ENCODE measurements at regions not wholly inside any gene's neighbourhood (a gene's known extent, or its start where the extent isn't known, plus 50 kb on each side); places are given as distances from the start of the nearest gene placed in this dataset.

GRCh38 chr9:126221480-126221879 lies 105.1 kb upstream of the MVB12B start:
- no peak for DNase-seq (ENCODE audit: low read depth)
- no peak for TF ChIP-seq CTCF (IDR thresholded peaks at IDR 0.05; ENCODE audit: low read depth, low read length, missing control alignments)
- no peak overlapping the region for H3K4me3 ChIP-seq (ENCODE audit: low read depth, low read length)

- TF ChIP-seq CTCF (IDR thresholded peaks at IDR 0.05; ENCODE audit: low read depth, low read length, missing control alignments), result no peak
- no peak overlapping the region for H3K4me3 ChIP-seq (ENCODE audit: low read depth, low read length)
- no peak for DNase-seq (ENCODE audit: low read depth)
Observed at GRCh38 chr9:126222363-126222834, 104.2 kb upstream of the MVB12B start.

GRCh38 chr9:126222835-126223431 lies 103.7 kb upstream of the MVB12B start:
- no peak for DNase-seq (ENCODE audit: low read depth)
- TF ChIP-seq CTCF (IDR thresholded peaks at IDR 0.05; ENCODE audit: low read depth, low read length, missing control alignments), result no peak
- H3K4me3 ChIP-seq (ENCODE audit: low read depth, low read length), result no peak overlapping the region

GRCh38 chr9:126223798-126224531 lies 102.7 kb upstream of the MVB12B start:
- no peak for TF ChIP-seq CTCF (IDR thresholded peaks at IDR 0.05; ENCODE audit: low read depth, low read length, missing control alignments)

GRCh38 chr9:126225611-126226609 lies 100.7 kb upstream of the MVB12B start:
- TF ChIP-seq CTCF (IDR thresholded peaks at IDR 0.05; ENCODE audit: low read depth, low read length, missing control alignments), result no peak
- no peak for DNase-seq (ENCODE audit: low read depth)
- no peak overlapping the region for H3K4me3 ChIP-seq (ENCODE audit: low read depth, low read length)

More at GRCh38 chr9:126223798-126224531, 102.7 kb upstream of the MVB12B start:
- H3K4me3 ChIP-seq (ENCODE audit: low read depth, low read length), result no peak overlapping the region
- no peak for DNase-seq (ENCODE audit: low read depth)

GRCh38 chr9:126226991-126227936 lies 99.4 kb upstream of the MVB12B start:
- no peak for DNase-seq (ENCODE audit: low read depth)
- H3K4me3 ChIP-seq (ENCODE audit: low read depth, low read length), result no peak overlapping the region
- TF ChIP-seq CTCF (IDR thresholded peaks at IDR 0.05; ENCODE audit: low read depth, low read length, missing control alignments), result no peak
